ENCODE measurements at regions not wholly inside any gene's neighbourhood (a gene's known extent, or its start where the extent isn't known, plus 50 kb on each side); places are given as distances from the start of the nearest gene placed in this dataset.

- H3K36me3 Mint-ChIP-seq (ENCODE audit: low read depth) = no peaks in the 10 kb centered on the region
- H3K4me3 Mint-ChIP-seq = no peak overlapping the region
- no peak overlapping the region for H3K27ac Mint-ChIP-seq
- H3K4me1 Mint-ChIP-seq (ENCODE audit: low read depth) = no peaks in the 10 kb centered on the region
- H3K27me3 Mint-ChIP-seq (ENCODE audit: low read depth) = no peaks in the 10 kb centered on the region
- DNase-seq (ENCODE audit: low spot score) = no peak
- H3K9me3 Mint-ChIP-seq = peaks cover 57% of the 10 kb centered on the region
Observed at GRCh38 chr9:11241779-11242178, 629.0 kb upstream of the PTPRD start.

GRCh38 chr9:11257992-11258391 is 645.2 kb upstream of the PTPRD start:
- DNase-seq (ENCODE audit: low spot score) = no peak
- H3K36me3 Mint-ChIP-seq (ENCODE audit: low read depth) = no peaks in the 10 kb centered on the region
- H3K27me3 Mint-ChIP-seq (ENCODE audit: low read depth) = no peaks in the 10 kb centered on the region
- no peaks in the 10 kb centered on the region for H3K4me1 Mint-ChIP-seq (ENCODE audit: low read depth)
- H3K4me3 Mint-ChIP-seq = no peak overlapping the region
- H3K27ac Mint-ChIP-seq = no peak overlapping the region
- peaks cover 63% of the 10 kb centered on the region for H3K9me3 Mint-ChIP-seq

GRCh38 chr9:11269036-11269435 is 656.2 kb upstream of the PTPRD start:
- no peaks in the 10 kb centered on the region for H3K36me3 Mint-ChIP-seq (ENCODE audit: low read depth)
- H3K27ac Mint-ChIP-seq = no peak overlapping the region
- no peak for DNase-seq (ENCODE audit: low spot score)
- H3K4me3 Mint-ChIP-seq = no peak overlapping the region
- peaks cover 36% of the 10 kb centered on the region for H3K9me3 Mint-ChIP-seq
- no peaks in the 10 kb centered on the region for H3K4me1 Mint-ChIP-seq (ENCODE audit: low read depth)
- H3K27me3 Mint-ChIP-seq (ENCODE audit: low read depth) = no peaks in the 10 kb centered on the region

- Mint-ChIP-seq H3K27me3 (ENCODE audit: low read depth) (no peaks in the 10 kb centered on the region), H3K4me1 (ENCODE audit: low read depth) (no peaks in the 10 kb centered on the region), H3K9me3 (peaks cover 32% of the 10 kb centered on the region), H3K36me3 (ENCODE audit: low read depth) (no peaks in the 10 kb centered on the region), H3K27ac (no peak overlapping the region), H3K4me3 (no peak overlapping the region)
- DNase-seq (ENCODE audit: low spot score) = no peak
Observed at GRCh38 chr9:11275158-11275695, 662.4 kb upstream of the PTPRD start.

GRCh38 chr9:11312966-11313365 is 700.2 kb upstream of the PTPRD start:
- no peaks in the 10 kb centered on the region for H3K27me3 Mint-ChIP-seq (ENCODE audit: low read depth)
- no peaks in the 10 kb centered on the region for H3K36me3 Mint-ChIP-seq (ENCODE audit: low read depth)
- DNase-seq (ENCODE audit: low spot score) = no peak
- no peak overlapping the region for H3K27ac Mint-ChIP-seq
- H3K4me3 Mint-ChIP-seq = no peak overlapping the region
- peaks cover 30% of the 10 kb centered on the region for H3K9me3 Mint-ChIP-seq
- no peaks in the 10 kb centered on the region for H3K4me1 Mint-ChIP-seq (ENCODE audit: low read depth)

- Mint-ChIP-seq H3K27ac (no peak overlapping the region), H3K9me3 (peaks cover 16% of the 10 kb centered on the region), H3K4me1 (ENCODE audit: low read depth) (no peaks in the 10 kb centered on the region), H3K4me3 (no peak overlapping the region), H3K27me3 (ENCODE audit: low read depth) (no peaks in the 10 kb centered on the region), H3K36me3 (ENCODE audit: low read depth) (no peaks in the 10 kb centered on the region)
- DNase-seq (ENCODE audit: low spot score) = no peak
Observed at GRCh38 chr9:11318946-11319345, 706.1 kb upstream of the PTPRD start.

- Mint-ChIP-seq H3K27me3 (ENCODE audit: low read depth) (no peaks in the 10 kb centered on the region), H3K4me1 (ENCODE audit: low read depth) (no peaks in the 10 kb centered on the region), H3K36me3 (ENCODE audit: low read depth) (no peaks in the 10 kb centered on the region), H3K9me3 (peaks cover 19% of the 10 kb centered on the region), H3K27ac (no peak overlapping the region), H3K4me3 (no peak overlapping the region)
- no peak for DNase-seq (ENCODE audit: low spot score)
Observed at GRCh38 chr9:11319538-11319937, 706.7 kb upstream of the PTPRD start.

- DNase-seq (ENCODE audit: low spot score) = no peak
- Mint-ChIP-seq H3K36me3 (ENCODE audit: low read depth) (no peaks in the 10 kb centered on the region), H3K27ac (no peak overlapping the region), H3K4me3 (no peak overlapping the region), H3K27me3 (ENCODE audit: low read depth) (no peaks in the 10 kb centered on the region), H3K9me3 (peaks cover 13% of the 10 kb centered on the region), H3K4me1 (ENCODE audit: low read depth) (no peaks in the 10 kb centered on the region)
Observed at GRCh38 chr9:11320989-11321388, 708.2 kb upstream of the PTPRD start.

GRCh38 chr9:11323457-11323856 is 710.7 kb upstream of the PTPRD start:
- Mint-ChIP-seq H3K27ac (no peak overlapping the region), H3K4me3 (no peak overlapping the region), H3K36me3 (ENCODE audit: low read depth) (no peaks in the 10 kb centered on the region), H3K4me1 (ENCODE audit: low read depth) (no peaks in the 10 kb centered on the region), H3K27me3 (ENCODE audit: low read depth) (no peaks in the 10 kb centered on the region), H3K9me3 (peaks cover 19% of the 10 kb centered on the region)
- DNase-seq (ENCODE audit: low spot score) = no peak

GRCh38 chr9:11326231-11326630 is 713.4 kb upstream of the PTPRD start:
- Mint-ChIP-seq H3K4me1 (ENCODE audit: low read depth) (no peaks in the 10 kb centered on the region), H3K36me3 (ENCODE audit: low read depth) (no peaks in the 10 kb centered on the region), H3K27ac (no peak overlapping the region), H3K27me3 (ENCODE audit: low read depth) (no peaks in the 10 kb centered on the region), H3K4me3 (no peak overlapping the region), H3K9me3 (peaks cover 26% of the 10 kb centered on the region)
- DNase-seq (ENCODE audit: low spot score) = no peak

GRCh38 chr9:11328326-11328725 is 715.5 kb upstream of the PTPRD start:
- Mint-ChIP-seq H3K27me3 (ENCODE audit: low read depth) (no peaks in the 10 kb centered on the region), H3K27ac (no peak overlapping the region), H3K36me3 (ENCODE audit: low read depth) (no peaks in the 10 kb centered on the region), H3K9me3 (peaks cover 34% of the 10 kb centered on the region), H3K4me3 (no peak overlapping the region), H3K4me1 (ENCODE audit: low read depth) (no peaks in the 10 kb centered on the region)
- DNase-seq (ENCODE audit: low spot score) = no peak

GRCh38 chr9:11335011-11335410 is 722.2 kb upstream of the PTPRD start:
- Mint-ChIP-seq H3K27ac (no peak overlapping the region), H3K27me3 (ENCODE audit: low read depth) (no peaks in the 10 kb centered on the region), H3K4me3 (no peak overlapping the region), H3K36me3 (ENCODE audit: low read depth) (no peaks in the 10 kb centered on the region), H3K4me1 (ENCODE audit: low read depth) (no peaks in the 10 kb centered on the region), H3K9me3 (peaks cover 34% of the 10 kb centered on the region)
- no peak for DNase-seq (ENCODE audit: low spot score)

GRCh38 chr9:11338130-11338529 is 725.3 kb upstream of the PTPRD start:
- no peak overlapping the region for H3K4me3 Mint-ChIP-seq
- DNase-seq (ENCODE audit: low spot score) = no peak
- H3K9me3 Mint-ChIP-seq = peaks cover 29% of the 10 kb centered on the region
- no peak overlapping the region for H3K27ac Mint-ChIP-seq
- no peaks in the 10 kb centered on the region for H3K36me3 Mint-ChIP-seq (ENCODE audit: low read depth)
- no peaks in the 10 kb centered on the region for H3K4me1 Mint-ChIP-seq (ENCODE audit: low read depth)
- H3K27me3 Mint-ChIP-seq (ENCODE audit: low read depth) = no peaks in the 10 kb centered on the region

GRCh38 chr9:11340654-11341053 is 727.9 kb upstream of the PTPRD start:
- Mint-ChIP-seq H3K27me3 (ENCODE audit: low read depth) (no peaks in the 10 kb centered on the region), H3K4me1 (ENCODE audit: low read depth) (no peaks in the 10 kb centered on the region), H3K9me3 (peaks cover 22% of the 10 kb centered on the region), H3K36me3 (ENCODE audit: low read depth) (no peaks in the 10 kb centered on the region), H3K4me3 (no peak overlapping the region), H3K27ac (no peak overlapping the region)
- no peak for DNase-seq (ENCODE audit: low spot score)

GRCh38 chr9:11347437-11347836 is 734.6 kb upstream of the PTPRD start:
- no peak for DNase-seq (ENCODE audit: low spot score)
- Mint-ChIP-seq H3K27ac (no peak overlapping the region), H3K36me3 (ENCODE audit: low read depth) (no peaks in the 10 kb centered on the region), H3K27me3 (ENCODE audit: low read depth) (no peaks in the 10 kb centered on the region), H3K9me3 (peaks cover 45% of the 10 kb centered on the region), H3K4me1 (ENCODE audit: low read depth) (no peaks in the 10 kb centered on the region), H3K4me3 (no peak overlapping the region)
